Fibroblast of lung (primary cell): ENCODE measurements at regions not wholly inside any gene's neighbourhood (a gene's known extent, or its start where the extent isn't known, plus 50 kb on each side); places are given as distances from the start of the nearest gene placed in this dataset.

Source experiments
- DNase-seq, 2 donors: peaks; one replicate each; pipeline versions ENCODE4 v3.0.0 to v3.0.0-alpha.2; 2010; ENCODE audit warnings: low read depth in 2 of 2
- H2AFZ ChIP-seq: 2 replicates; pipeline ENCODE4 v1.5.1; 2012; ENCODE audit warnings: low read length, control low read depth, inconsistent platforms
- H3K27ac ChIP-seq: 2 replicates; pipeline ENCODE4 v1.5.1; 2011; ENCODE audit warnings: low read length, control low read depth; ENCODE audit not compliant: insufficient read depth
- H3K27me3 ChIP-seq: 2 replicates; pipeline ENCODE4 v1.5.1; 2011; ENCODE audit warnings: mild to moderate bottlenecking, low read length; ENCODE audit not compliant: control insufficient read depth, insufficient read depth
- H3K36me3 ChIP-seq: 2 replicates; pipeline ENCODE4 v1.5.1; 2011; ENCODE audit warnings: low read length; ENCODE audit not compliant: control insufficient read depth, insufficient read depth
- H3K4me1 ChIP-seq: 2 replicates; pipeline ENCODE4 v1.5.1; 2011; ENCODE audit warnings: low read length; ENCODE audit not compliant: control insufficient read depth, insufficient read depth; ENCODE audit errors: extremely low read depth
- H3K4me2 ChIP-seq: 2 replicates; pipeline ENCODE4 v1.5.1; 2011; ENCODE audit warnings: low read length, control low read depth; ENCODE audit not compliant: insufficient read depth; ENCODE audit errors: extremely low read depth
- H3K4me3 ChIP-seq, 4 experiments: fragments of 200-600 bp in 1 of 4; sonication (generic) in 1 of 4; replicated peaks in 1 of 4; 2 replicates each; pipeline ENCODE4 v1.5.1; 2011 to 2016; ENCODE audit warnings: low read length in 4 of 4, low read depth in 3 of 4, mild to moderate bottlenecking in 3 of 4, control low read depth in 2 of 4, inconsistent platforms in 1 of 4, mixed read lengths in 1 of 4; ENCODE audit not compliant: insufficient read depth in 1 of 4; ENCODE audit errors: control extremely low read depth in 1 of 4
- H3K79me2 ChIP-seq: 2 replicates; pipeline ENCODE4 v1.5.1; 2012; ENCODE audit warnings: mild to moderate bottlenecking, low read length, inconsistent platforms; ENCODE audit not compliant: control insufficient read depth, insufficient read depth
- H3K9ac ChIP-seq: 2 replicates; pipeline ENCODE4 v1.5.1; 2011; ENCODE audit warnings: mild to moderate bottlenecking, low read length, control low read depth; ENCODE audit not compliant: insufficient read depth
- H3K9me3 ChIP-seq: 2 replicates; pipeline ENCODE4 v1.5.1; 2012; ENCODE audit warnings: low read depth, low read length; ENCODE audit not compliant: control insufficient read depth, insufficient read depth
- H4K20me1 ChIP-seq: 2 replicates; pipeline ENCODE4 v1.5.1; 2011; ENCODE audit warnings: low read length; ENCODE audit not compliant: control insufficient read depth, insufficient read depth; ENCODE audit errors: extremely low read depth
- EZH2 ChIP-seq: IDR thresholded peaks from 2 replicates; pipeline ENCODE4 v1.5.1; 2012; ENCODE audit warnings: low read length, control low read depth, mild to moderate bottlenecking; ENCODE audit errors: missing control alignments
- TF ChIP-seq, protein P1 (sequence below), 2 donors: IDR thresholded peaks in 1 of 2; conservative IDR thresholded peaks in 1 of 2; 1 replicate in 1 of 2; 2 replicates in 1 of 2; pipeline ENCODE4 v1.5.1; 2011 to 2012; ENCODE audit warnings: low read length in 2 of 2, control low read depth in 1 of 2, inconsistent platforms in 1 of 2, low read depth in 1 of 2, mild to moderate bottlenecking in 1 of 2

DNA sequence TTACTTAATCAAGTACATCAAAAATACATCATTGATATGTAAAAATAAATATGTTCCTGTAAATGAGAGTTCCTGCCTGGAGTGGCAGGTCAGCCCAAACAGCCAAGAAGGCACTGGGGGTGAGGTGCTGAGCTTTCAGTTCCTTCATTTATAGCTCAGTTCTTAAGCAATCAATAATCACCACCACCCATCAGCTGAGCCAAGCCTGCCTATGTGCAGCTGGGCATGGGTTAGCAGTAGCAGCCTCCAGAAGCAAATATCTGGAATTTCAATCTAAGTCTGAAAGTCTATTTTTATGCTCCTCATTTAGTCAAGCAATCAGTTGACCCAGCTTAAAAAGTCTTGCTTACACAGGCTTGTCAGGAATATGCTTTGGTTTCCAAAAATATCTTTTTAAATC is 811.0 kb upstream of the AMELY start:
- Histone ChIP-seq H3K9me3 (no peaks in the 10 kb centered on the region), H3K4me3 (no peak overlapping the region), H3K27me3 (no peaks in the 10 kb centered on the region), H3K4me1 (no peaks in the 10 kb centered on the region), H4K20me1 (no peaks in the 10 kb centered on the region), H3K79me2 (no peaks in the 10 kb centered on the region), H3K9ac (no peak overlapping the region), H3K27ac (no peak overlapping the region), H3K36me3 (no peaks in the 10 kb centered on the region), H3K4me2 (no peak overlapping the region), H2AFZ (no peak overlapping the region)
- TF ChIP-seq EZH2, result no peak
- TF ChIP-seq, protein P1, sequence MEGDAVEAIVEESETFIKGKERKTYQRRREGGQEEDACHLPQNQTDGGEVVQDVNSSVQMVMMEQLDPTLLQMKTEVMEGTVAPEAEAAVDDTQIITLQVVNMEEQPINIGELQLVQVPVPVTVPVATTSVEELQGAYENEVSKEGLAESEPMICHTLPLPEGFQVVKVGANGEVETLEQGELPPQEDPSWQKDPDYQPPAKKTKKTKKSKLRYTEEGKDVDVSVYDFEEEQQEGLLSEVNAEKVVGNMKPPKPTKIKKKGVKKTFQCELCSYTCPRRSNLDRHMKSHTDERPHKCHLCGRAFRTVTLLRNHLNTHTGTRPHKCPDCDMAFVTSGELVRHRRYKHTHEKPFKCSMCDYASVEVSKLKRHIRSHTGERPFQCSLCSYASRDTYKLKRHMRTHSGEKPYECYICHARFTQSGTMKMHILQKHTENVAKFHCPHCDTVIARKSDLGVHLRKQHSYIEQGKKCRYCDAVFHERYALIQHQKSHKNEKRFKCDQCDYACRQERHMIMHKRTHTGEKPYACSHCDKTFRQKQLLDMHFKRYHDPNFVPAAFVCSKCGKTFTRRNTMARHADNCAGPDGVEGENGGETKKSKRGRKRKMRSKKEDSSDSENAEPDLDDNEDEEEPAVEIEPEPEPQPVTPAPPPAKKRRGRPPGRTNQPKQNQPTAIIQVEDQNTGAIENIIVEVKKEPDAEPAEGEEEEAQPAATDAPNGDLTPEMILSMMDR (conservative IDR thresholded peaks at IDR 0.05 in 1 of 2, IDR thresholded peaks at IDR 0.05 in 1 of 2; ENCODE audit: low read depth in 1 of 2, low read length in 2 of 2), result no peak
- no peak for DNase-seq

GRCh38 chrY:7720974-7721373 is 809.4 kb upstream of the AMELY start:
- Histone ChIP-seq H3K79me2 (no peaks in the 10 kb centered on the region), H3K4me1 (no peaks in the 10 kb centered on the region), H3K27me3 (no peaks in the 10 kb centered on the region), H2AFZ (no peak overlapping the region), H3K27ac (no peak overlapping the region), H3K4me3 (no peak overlapping the region), H3K4me2 (no peak overlapping the region), H3K9me3 (no peaks in the 10 kb centered on the region), H3K36me3 (no peaks in the 10 kb centered on the region), H4K20me1 (no peaks in the 10 kb centered on the region), H3K9ac (no peak overlapping the region)
- no peak for DNase-seq
- TF ChIP-seq, protein P1 (conservative IDR thresholded peaks at IDR 0.05 in 1 of 2, IDR thresholded peaks at IDR 0.05 in 1 of 2; ENCODE audit: low read depth in 1 of 2, low read length in 2 of 2), result no peak
- no peak for TF ChIP-seq EZH2

- DNase-seq, result peak in 1 of 2 donors; percentile 83
- H3K36me3 ChIP-seq, result no peaks in the 10 kb centered on the region
- no peaks in the 10 kb centered on the region for H3K9me3 ChIP-seq
- H3K27me3 ChIP-seq, result no peaks in the 10 kb centered on the region
- no peak overlapping the region for H3K9ac ChIP-seq
- no peaks in the 10 kb centered on the region for H4K20me1 ChIP-seq
- H3K4me1 ChIP-seq, result no peaks in the 10 kb centered on the region
- H3K4me3 ChIP-seq, result no peak overlapping the region
- H3K4me2 ChIP-seq, result no peak overlapping the region
- no peak overlapping the region for H2AFZ ChIP-seq
- TF ChIP-seq EZH2, result no peak
- TF ChIP-seq, protein P1 (conservative IDR thresholded peaks at IDR 0.05 in 1 of 2, IDR thresholded peaks at IDR 0.05 in 1 of 2; ENCODE audit: low read depth in 1 of 2, low read length in 2 of 2), result no peak
- H3K79me2 ChIP-seq, result no peaks in the 10 kb centered on the region
- no peak overlapping the region for H3K27ac ChIP-seq
These were observed 807.7 kb upstream of the AMELY start for GRCh38 chrY:7719271-7719670.
